ENCODE measurements at regions not wholly inside any gene's neighbourhood (a gene's known extent, or its start where the extent isn't known, plus 50 kb on each side); places are given as distances from the start of the nearest gene placed in this dataset.

DNA sequence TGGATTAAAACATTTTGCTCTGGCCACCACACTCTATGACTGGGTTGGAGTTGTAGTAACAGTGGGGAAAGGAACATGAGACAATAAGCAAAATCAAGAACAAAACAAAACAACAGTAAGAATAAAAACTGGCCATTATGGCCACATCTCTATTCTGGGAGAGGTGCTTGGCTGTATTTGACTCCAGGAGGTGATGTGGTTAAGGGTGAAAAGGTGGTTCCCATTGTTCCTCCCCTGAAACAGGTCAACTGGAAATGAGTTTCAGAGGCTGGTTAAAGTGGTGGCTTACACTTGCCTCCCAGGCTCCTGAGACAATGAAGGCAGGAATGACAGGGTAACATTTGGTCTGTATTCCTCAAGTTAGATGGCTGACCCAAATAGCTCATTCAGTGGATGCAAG, 67.3 kb upstream of the FANCL start:
- H3K4me1 ChIP-seq (ENCODE audit: control insufficient read depth, insufficient read depth, low read length), result no peaks in the 10 kb centered on the region
- no peak overlapping the region for H3K4me3 ChIP-seq (ENCODE audit: low read length in 2 of 2)
- no peak overlapping the region for H3K27ac ChIP-seq (ENCODE audit: low read length)
- no peak overlapping the region for H3K9ac ChIP-seq (ENCODE audit: low read length in 2 of 2)
- H3K27me3 ChIP-seq (ENCODE audit: control insufficient read depth in 1 of 2, insufficient read depth in 2 of 2, low read length in 2 of 2), result no peaks in the 10 kb centered on the region
- peaks cover 0 to 3% of the 10 kb centered on the region in 2 donors for H3K9me3 ChIP-seq (ENCODE audit: control insufficient read depth in 2 of 2, low read length in 2 of 2)
- H3K36me3 ChIP-seq (ENCODE audit: control insufficient read depth in 2 of 2, insufficient read depth in 2 of 2, low read length in 2 of 2), result no peaks in the 10 kb centered on the region

DNA sequence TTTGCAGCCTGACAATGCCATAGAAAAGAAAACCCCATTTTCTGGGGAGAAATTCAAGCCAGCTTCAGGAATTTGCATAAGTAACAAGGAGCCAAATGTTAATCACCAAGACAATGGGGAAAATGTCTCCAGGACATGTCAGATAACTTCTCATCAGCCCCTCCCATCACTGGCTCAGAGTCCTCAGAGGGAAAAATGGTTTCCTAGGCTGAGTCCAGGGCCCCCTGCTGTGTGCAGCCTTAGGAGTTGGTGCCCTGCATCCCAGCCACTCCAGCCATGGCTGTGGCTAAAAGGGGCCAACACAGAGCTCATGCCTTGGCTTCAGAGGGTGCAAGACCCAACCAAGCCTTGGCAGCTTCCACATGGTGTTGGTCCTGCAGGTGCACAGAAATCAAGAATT, 63.7 kb upstream of the FANCL start:
- Histone ChIP-seq H3K27ac (ENCODE audit: low read length) (no peak overlapping the region), H3K4me3 (ENCODE audit: low read length in 2 of 2) (no peak overlapping the region), H3K36me3 (ENCODE audit: control insufficient read depth in 2 of 2, insufficient read depth in 2 of 2, low read length in 2 of 2) (no peaks in the 10 kb centered on the region), H3K9ac (ENCODE audit: low read length in 2 of 2) (no peak overlapping the region), H3K4me1 (ENCODE audit: control insufficient read depth, insufficient read depth, low read length) (no peaks in the 10 kb centered on the region), H3K9me3 (ENCODE audit: control insufficient read depth in 2 of 2, low read length in 2 of 2) (peaks cover 0 to 3% of the 10 kb centered on the region in 2 donors), H3K27me3 (ENCODE audit: control insufficient read depth in 1 of 2, insufficient read depth in 2 of 2, low read length in 2 of 2) (no peaks in the 10 kb centered on the region)

DNA sequence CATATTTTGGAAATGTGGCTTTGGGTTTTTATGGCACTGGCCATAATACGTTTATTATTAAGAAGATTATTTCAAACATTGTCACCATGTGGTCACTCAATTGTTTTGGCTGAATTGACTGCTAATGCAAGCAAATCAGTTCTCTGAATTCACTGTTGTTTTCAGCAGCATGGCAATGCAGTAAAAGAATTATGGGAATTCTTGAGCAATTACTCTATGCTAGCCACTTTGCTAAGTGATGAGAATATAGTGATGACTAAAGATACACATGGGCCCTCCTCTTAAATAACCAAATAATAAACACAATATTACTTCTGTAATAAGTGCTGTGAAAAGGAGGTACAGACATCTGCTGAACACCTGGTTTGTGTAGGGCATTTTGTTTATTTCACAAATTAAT, 58.0 kb upstream of the FANCL start:
- Histone ChIP-seq H3K9ac (ENCODE audit: low read length in 2 of 2) (no peak overlapping the region), H3K4me3 (ENCODE audit: low read length in 2 of 2) (no peak overlapping the region), H3K27me3 (ENCODE audit: control insufficient read depth in 1 of 2, insufficient read depth in 2 of 2, low read length in 2 of 2) (no peaks in the 10 kb centered on the region), H3K27ac (ENCODE audit: low read length) (no peak overlapping the region), H3K9me3 (ENCODE audit: control insufficient read depth in 2 of 2, low read length in 2 of 2) (no peaks in the 10 kb centered on the region), H3K36me3 (ENCODE audit: control insufficient read depth in 2 of 2, insufficient read depth in 2 of 2, low read length in 2 of 2) (no peaks in the 10 kb centered on the region), H3K4me1 (ENCODE audit: control insufficient read depth, insufficient read depth, low read length) (no peaks in the 10 kb centered on the region)

DNA sequence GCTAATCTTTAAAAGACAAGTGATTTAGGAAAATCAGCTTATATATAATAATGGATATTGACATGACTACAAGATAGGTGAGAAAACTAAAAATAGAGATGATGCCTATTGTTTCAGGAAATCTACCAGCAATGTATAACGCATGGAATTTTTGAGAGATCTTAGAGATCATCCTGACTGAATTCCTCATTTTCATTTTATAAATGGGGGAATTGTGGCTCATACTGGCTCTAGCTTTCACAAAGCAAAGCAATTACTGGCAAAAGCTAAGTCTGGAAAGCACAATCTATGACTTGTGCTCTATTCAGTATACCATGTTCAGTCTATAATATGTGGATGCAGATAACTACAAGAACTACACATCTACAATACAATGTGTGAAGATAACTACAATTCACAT, 51.9 kb upstream of the FANCL start:
- Histone ChIP-seq H3K9me3 (ENCODE audit: control insufficient read depth in 2 of 2, low read length in 2 of 2) (no peaks in the 10 kb centered on the region), H3K36me3 (ENCODE audit: control insufficient read depth in 2 of 2, insufficient read depth in 2 of 2, low read length in 2 of 2) (no peaks in the 10 kb centered on the region), H3K9ac (ENCODE audit: low read length in 2 of 2) (no peak overlapping the region), H3K4me3 (ENCODE audit: low read length in 2 of 2) (no peak overlapping the region), H3K4me1 (ENCODE audit: control insufficient read depth, insufficient read depth, low read length) (no peaks in the 10 kb centered on the region), H3K27ac (ENCODE audit: low read length) (no peak overlapping the region), H3K27me3 (ENCODE audit: control insufficient read depth in 1 of 2, insufficient read depth in 2 of 2, low read length in 2 of 2) (no peaks in the 10 kb centered on the region)

DNA sequence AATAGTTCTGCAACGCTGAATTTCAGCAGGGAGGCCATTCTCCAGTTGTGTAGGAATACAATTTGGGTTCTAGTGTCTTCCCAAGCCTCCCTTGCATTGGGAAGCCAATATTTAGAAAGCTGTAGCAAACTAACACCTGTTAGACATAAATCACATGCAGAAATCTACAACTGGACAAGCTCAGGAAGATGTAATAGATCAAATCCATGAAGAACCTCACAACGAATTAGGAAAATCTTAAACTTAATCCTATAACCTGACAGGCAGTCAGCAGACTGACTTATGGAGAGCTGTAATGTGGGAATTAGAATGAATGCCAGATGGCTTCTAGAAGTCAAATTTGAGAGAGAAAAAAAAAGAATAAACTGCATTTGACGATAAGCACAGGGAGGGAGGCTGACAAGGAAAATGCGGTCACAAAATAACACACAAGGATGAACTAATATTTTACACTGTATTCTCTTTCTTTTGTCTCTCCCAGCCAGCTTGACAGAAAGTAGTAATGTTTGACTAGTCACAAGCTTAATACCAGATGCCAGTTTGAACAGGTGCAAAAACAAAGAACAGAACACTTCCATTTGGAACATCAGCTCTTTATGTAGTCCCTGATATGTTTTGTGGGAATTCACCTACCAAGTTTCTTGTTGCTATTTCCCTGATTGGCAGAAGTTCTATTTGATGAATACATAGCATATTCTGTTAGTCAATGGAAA, 50.8 kb upstream of the FANCL start:
- no peaks in the 10 kb centered on the region for H3K9me3 ChIP-seq (ENCODE audit: control insufficient read depth in 2 of 2, low read length in 2 of 2)

More for the DNA sequence above, 50.8 kb upstream of the FANCL start:
- Histone ChIP-seq H3K9ac (ENCODE audit: low read length in 2 of 2) (no peak overlapping the region), H3K27ac (ENCODE audit: low read length) (no peak overlapping the region), H3K27me3 (ENCODE audit: control insufficient read depth in 1 of 2, insufficient read depth in 2 of 2, low read length in 2 of 2) (no peaks in the 10 kb centered on the region), H3K4me1 (ENCODE audit: control insufficient read depth, insufficient read depth, low read length) (no peaks in the 10 kb centered on the region), H3K4me3 (ENCODE audit: low read length in 2 of 2) (no peak overlapping the region), H3K36me3 (ENCODE audit: control insufficient read depth in 2 of 2, insufficient read depth in 2 of 2, low read length in 2 of 2) (no peaks in the 10 kb centered on the region)
